HAP-1 (cell line): ENCODE measurements at regions not wholly inside any gene's neighbourhood (a gene's known extent, or its start where the extent isn't known, plus 50 kb on each side); places are given as distances from the start of the nearest gene placed in this dataset.

Experiments used
- DNase-seq, 2 experiments: peaks; one replicate each; pipeline ENCODE4 v3.0.0-alpha.2; 2016 to 2020; ENCODE audit warnings: low spot score in 2 of 2
- H3K27me3 ChIP-seq: fragments of 250-450 bp; sonication (Bioruptor Pico); 2 replicates; pipeline ENCODE4 v1.5.1; 2020; ENCODE audit warnings: low read depth, mild to moderate bottlenecking, moderate library complexity
- H3K36me3 ChIP-seq: fragments of 250-450 bp; sonication (Bioruptor Pico); replicated peaks from 2 replicates; pipeline ENCODE4 v1.5.1; 2020; ENCODE audit warnings: mild to moderate bottlenecking
- H3K4me1 ChIP-seq: fragments of 250-450 bp; sonication (Bioruptor Pico); 2 replicates; pipeline ENCODE4 v1.5.1; 2020; ENCODE audit warnings: mild to moderate bottlenecking
- H3K4me3 ChIP-seq: fragments of 250-450 bp; sonication (Bioruptor Pico); 2 replicates; pipeline ENCODE4 v1.5.1; 2020; ENCODE audit warnings: mild to moderate bottlenecking, moderate library complexity
- H3K9me3 ChIP-seq: fragments of 250-450 bp; sonication (Bioruptor Pico); 2 replicates; pipeline ENCODE4 v1.5.1; 2020; ENCODE audit warnings: mild to moderate bottlenecking, moderate library complexity
- in situ Hi-C: fragments of 300-500 bp; cut with MboI; formaldehyde crosslinking; loops from 3 replicates; pipeline ENCODE4 v1.14.3; 2020; ENCODE audit warnings: low sequenced_read_pairs, inconsistent platforms, mixed read lengths

DNA sequence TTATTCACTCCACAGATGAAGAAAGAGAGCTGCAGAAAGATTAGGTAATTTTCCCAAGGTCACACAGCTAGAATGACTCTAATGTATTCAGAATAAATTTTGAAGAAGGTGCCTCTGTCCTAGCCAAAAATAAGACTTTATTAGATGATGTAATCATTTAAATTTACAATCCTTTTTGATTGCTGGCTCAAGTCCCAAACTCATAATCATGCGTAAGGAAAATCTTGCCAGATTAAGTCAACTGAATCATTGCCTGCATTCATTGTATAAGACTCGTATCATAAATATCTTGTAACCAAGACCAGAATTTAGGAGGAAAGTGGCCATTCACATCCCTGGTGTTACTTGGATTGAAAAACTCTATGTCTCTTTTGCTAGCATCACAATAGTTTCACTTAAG is 53.1 kb upstream of the STK39 start:
- Histone ChIP-seq H3K9me3 (no peaks in the 10 kb centered on the region), H3K27me3 (no peaks in the 10 kb centered on the region), H3K4me3 (no peak overlapping the region), H3K4me1 (no peaks in the 10 kb centered on the region), H3K36me3 (no peaks in the 10 kb centered on the region)
- DNase-seq: no peak
- in situ Hi-C loops: no loop called here

DNA sequence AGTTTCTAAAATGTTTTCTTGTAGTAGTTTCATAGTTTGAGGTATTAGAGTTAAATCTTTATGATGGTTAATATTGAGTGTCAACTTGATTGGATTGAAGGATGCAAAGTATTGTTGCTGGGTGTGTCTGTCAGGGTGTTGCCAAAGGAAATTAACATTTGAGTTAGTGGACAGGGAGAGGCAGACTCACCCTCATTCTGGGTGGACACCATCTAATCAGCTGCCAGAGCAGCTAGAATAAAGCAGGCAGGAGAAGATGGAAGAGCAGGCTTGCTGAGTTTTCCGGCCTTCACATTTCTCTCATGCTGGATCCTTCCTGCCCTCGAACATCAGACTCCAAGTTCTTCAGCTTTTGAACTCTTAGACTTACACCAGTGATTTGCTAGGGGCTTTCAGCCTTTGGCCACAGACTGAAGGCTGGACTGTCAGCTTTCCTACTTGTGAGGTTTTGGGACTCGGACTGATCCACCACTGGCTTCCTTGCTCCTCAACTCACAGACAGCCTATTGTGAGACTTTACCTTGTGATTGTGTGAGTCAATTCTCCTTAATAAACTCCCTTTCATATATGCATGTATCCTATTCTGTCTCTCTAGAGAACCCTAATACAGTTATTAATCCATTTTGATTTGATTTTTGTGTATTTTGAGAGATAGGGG is 56.8 kb upstream of the STK39 start:
- Histone ChIP-seq H3K9me3 (peaks cover 7% of the 10 kb centered on the region), H3K4me3 (no peak overlapping the region), H3K36me3 (no peaks in the 10 kb centered on the region; the same call in 1 of the 2 replicates), H3K4me1 (no peaks in the 10 kb centered on the region), H3K27me3 (no peaks in the 10 kb centered on the region)
- in situ Hi-C loops: no loop called here
- DNase-seq: no peak

DNA sequence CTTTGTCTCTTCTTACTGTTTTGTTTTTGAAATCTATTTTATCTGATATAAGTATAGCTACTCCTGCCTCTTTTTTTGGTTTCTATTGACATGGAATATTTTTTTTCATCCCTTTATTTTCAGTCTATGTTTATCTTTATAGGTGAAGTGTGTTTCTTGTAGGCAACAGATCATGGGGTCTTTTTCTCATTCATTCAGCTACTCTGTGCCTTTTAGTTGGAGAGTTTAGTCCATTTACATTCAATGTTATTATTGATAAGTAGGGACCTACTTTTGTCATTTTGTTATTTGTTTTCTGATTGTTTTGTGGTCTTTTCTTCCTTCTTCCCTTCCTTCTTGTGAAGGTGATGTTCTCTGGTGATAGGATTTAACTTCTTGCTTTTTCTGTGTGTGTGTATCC is 60.0 kb upstream of the STK39 start:
- DNase-seq: no peak
- Histone ChIP-seq H3K27me3 (no peaks in the 10 kb centered on the region), H3K36me3 (no peaks in the 10 kb centered on the region; the same call in 1 of the 2 replicates), H3K4me3 (no peak overlapping the region), H3K9me3 (peaks cover 7% of the 10 kb centered on the region), H3K4me1 (no peaks in the 10 kb centered on the region)
- in situ Hi-C loops: no loop called here

DNA sequence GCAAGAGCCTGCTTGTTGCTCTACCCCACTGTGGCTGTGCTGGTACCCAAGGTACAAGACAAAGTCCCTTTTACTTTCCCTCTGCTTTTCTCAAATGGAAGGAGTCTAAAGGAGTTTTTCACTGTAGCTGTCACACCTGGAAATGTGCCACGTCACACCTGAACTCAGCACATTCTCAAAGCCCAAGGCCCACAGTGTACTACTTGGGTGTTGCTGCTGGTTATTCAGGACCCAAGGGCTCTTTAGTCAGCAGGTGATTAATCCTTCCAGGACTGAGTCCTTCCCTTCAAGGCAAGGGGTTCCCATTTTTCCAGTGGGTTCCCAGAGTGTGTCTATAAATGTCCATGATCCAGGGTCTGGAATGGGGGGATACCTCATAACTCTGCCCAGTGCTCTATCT is 63.2 kb upstream of the STK39 start:
- H3K4me1 ChIP-seq: no peaks in the 10 kb centered on the region
- no peaks in the 10 kb centered on the region for H3K27me3 ChIP-seq
- no peak overlapping the region for H3K4me3 ChIP-seq
- H3K9me3 ChIP-seq: peaks cover 6% of the 10 kb centered on the region
- in situ Hi-C loops: no loop called here
- no peak for DNase-seq
- H3K36me3 ChIP-seq: no peaks in the 10 kb centered on the region; the same call in 1 of the 2 replicates

DNA sequence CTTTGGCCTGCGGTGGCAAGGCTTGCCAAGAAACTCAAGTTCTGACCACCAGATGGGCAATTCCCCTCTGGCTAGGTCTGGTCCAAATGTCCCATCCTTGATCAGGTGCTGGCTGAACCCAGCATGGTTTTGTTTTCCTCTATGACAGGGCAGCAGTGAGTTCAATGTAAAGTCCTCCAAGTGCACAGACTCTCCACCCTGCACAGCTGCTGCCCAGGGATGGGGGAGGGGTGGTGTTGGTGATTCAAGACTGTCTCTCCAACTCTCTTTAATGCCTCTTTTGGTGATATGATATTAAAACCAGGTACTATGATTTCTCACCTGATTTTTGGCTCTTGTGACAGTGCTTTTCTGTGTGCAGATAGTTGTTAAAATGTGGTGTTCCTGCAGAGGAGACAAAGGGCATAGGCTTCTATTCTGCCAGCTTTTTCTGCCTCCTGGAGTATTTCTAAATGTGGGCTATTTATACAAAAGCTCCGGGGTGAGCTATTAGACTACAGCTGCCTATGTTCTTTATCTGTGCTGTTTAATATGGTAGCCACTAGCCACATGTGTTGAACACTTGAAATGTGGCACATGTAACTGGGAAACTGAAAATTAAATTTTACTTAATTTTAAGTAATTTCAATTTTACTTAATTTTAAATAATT is 64.0 kb upstream of the STK39 start:
- Histone ChIP-seq H3K4me3 (no peak overlapping the region), H3K27me3 (no peaks in the 10 kb centered on the region), H3K9me3 (peaks cover 4% of the 10 kb centered on the region), H3K4me1 (no peaks in the 10 kb centered on the region), H3K36me3 (no peaks in the 10 kb centered on the region; the same call in 1 of the 2 replicates)
- in situ Hi-C loops: no loop called here
- no peak for DNase-seq

DNA sequence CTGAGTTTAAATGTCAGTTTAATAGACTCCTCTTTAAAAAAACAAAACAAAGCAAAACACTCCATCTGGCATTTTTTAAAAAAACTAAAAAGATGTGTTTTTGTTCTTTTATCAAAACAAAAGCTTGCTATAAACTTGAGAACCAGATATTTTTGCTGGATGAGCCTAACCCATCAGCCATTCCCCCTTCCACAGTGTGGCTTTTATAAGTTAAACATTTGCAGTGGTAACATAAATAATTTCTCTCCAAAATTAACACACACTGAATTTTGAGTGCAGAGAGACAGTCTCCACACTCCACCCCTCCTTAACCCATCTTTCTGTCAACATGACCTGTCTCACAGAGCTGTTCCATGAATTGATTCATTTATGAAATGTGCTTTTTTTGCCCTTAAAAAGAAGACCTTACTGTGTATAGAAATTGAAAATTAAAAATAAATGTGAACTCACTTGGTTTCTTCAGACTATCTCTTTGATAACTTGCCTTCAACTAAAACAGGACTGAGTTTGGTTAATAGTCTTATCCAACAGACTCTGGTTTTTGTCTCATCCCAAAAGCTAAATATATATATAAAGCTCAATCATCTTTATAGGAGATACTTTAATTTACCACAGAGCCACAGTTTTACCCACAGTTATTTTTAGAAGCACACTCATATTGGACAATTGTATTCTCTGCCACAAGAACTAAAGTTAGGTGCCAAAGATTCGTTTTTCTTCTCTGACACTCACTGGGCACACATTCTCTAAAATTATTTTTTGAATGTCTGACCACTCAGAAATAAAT is 64.8 kb upstream of the STK39 start:
- DNase-seq: no peak
- in situ Hi-C loops: no loop called here
- H3K4me3 ChIP-seq: no peak overlapping the region
- no peaks in the 10 kb centered on the region for H3K4me1 ChIP-seq
- no peaks in the 10 kb centered on the region for H3K9me3 ChIP-seq
- H3K36me3 ChIP-seq: no peaks in the 10 kb centered on the region; the same call in 1 of the 2 replicates
- no peaks in the 10 kb centered on the region for H3K27me3 ChIP-seq

DNA sequence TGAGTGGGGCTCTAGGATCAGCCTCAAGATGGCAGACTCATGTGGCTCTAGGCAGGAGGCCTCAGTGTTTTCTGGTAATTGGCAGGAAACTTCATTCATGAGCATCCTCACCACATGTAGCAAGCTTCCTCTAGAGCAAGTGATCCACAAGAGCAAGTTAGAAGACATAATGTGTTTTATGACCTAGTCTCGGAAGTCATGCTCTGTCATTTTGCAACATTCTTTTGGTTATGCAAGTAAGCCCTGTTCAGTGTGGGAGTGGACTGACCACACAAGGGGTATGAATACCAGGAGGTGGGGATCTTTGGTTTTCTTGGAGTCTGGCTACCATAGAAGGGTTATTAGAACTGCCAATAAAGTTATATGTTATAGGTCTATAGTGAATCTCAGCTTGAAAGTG is 66.8 kb upstream of the STK39 start:
- no peaks in the 10 kb centered on the region for H3K27me3 ChIP-seq
- H3K9me3 ChIP-seq: no peaks in the 10 kb centered on the region
- no peak overlapping the region for H3K4me3 ChIP-seq
- no peaks in the 10 kb centered on the region for H3K36me3 ChIP-seq
- DNase-seq: no peak
- in situ Hi-C loops: no loop called here
- no peaks in the 10 kb centered on the region for H3K4me1 ChIP-seq

DNA sequence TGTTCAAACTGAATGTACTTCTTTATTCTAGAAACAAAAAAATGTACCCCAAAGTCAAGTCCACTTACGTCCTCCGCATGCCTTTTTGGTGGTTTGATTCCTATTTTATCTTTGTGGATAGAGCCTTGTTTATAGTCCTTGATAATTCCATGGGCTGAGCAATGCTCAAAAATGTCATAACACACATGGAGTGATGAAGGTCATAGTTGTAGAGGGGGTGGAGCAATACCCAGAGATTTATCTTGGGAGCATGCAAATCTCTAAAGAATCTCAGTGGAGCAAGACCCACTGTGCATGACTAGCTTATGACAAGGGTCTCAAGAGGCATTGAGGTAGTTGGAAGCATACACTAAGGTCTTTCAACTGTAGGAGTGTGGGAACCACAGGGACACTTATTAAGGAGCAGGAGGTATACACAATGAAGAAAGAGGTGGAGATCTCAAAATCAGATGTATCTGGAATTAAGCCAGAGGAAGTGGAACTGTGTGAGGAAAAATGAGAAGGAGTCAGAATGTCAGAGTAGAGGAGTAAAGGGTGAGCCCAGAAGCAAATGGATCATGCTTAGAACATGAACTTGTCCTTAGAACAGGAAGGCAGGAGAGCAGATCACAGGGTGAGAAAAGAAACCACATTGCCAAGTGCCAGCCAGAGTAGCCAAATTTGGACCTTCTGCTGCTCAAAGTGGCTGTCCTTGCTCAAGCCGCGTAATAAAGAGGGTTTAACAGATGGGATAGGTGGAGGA is 68.1 kb upstream of the STK39 start:
- Histone ChIP-seq H3K36me3 (no peaks in the 10 kb centered on the region), H3K4me3 (no peak overlapping the region), H3K27me3 (no peaks in the 10 kb centered on the region), H3K9me3 (no peaks in the 10 kb centered on the region), H3K4me1 (no peaks in the 10 kb centered on the region)
- in situ Hi-C loops: no loop called here
- DNase-seq: no peak

DNA sequence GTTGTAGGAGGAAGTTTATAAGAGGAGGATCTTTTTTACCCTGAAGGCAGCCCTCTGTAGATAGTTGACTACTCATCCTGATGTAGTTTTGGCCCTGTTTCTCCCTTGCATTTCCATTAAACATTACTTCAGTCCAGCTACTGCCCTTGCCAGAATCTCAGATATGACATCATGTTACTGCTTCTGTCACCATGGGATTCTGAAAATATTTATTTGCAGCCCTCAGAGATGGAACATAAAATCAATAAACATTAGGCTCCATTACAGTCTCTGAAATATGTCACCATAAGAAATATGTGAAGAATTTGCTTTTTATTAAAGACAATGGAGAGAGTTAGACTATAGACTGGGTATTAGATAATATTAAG is 68.7 kb upstream of the STK39 start:
- DNase-seq: no peak
- H3K36me3 ChIP-seq: no peaks in the 10 kb centered on the region
- H3K9me3 ChIP-seq: no peaks in the 10 kb centered on the region
- in situ Hi-C loops: no loop called here
- no peaks in the 10 kb centered on the region for H3K4me1 ChIP-seq
- H3K27me3 ChIP-seq: no peaks in the 10 kb centered on the region
- H3K4me3 ChIP-seq: no peak overlapping the region

DNA sequence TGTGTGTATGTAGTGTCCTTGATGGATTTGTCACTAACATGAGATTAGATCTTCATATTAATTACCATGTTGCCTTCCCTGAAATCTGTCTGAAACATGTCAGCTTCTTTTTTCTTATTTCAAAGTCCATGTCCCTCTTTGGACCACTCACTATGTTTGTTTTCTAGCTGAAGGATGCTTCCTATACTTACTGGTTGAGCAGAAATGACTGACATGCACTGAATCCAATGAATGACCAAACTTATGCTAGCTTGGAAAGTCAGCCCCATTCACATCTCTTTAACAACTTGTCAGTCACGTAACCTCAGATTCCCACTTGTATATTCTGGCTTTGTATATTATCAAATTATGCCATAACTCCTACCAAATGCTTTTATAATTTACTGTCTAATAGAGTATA is 69.9 kb upstream of the STK39 start:
- in situ Hi-C loops: no loop called here
- H3K36me3 ChIP-seq: no peaks in the 10 kb centered on the region
- DNase-seq: no peak
- no peaks in the 10 kb centered on the region for H3K4me1 ChIP-seq
- no peaks in the 10 kb centered on the region for H3K27me3 ChIP-seq
- H3K9me3 ChIP-seq: no peaks in the 10 kb centered on the region
- no peak overlapping the region for H3K4me3 ChIP-seq

DNA sequence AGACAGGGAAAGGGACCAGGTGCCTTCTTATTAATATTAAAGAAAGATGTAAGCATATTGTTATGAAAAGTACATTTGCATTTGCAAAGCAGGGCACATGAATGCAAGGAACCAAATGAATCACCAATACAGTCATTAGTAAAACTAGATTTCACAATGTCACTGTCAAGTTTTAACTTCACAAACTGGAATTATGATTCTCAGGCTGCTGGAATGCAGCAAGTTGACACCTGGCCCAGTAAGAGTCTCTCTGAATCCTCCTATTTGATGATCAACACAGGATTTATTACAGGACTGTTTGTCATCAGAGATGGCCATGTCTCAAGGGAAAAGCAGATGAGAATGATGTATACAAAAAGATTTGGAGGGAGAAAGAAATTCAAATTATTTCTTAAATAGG is 72.9 kb upstream of the STK39 start:
- Histone ChIP-seq H3K4me1 (no peaks in the 10 kb centered on the region), H3K27me3 (no peaks in the 10 kb centered on the region), H3K4me3 (no peak overlapping the region), H3K36me3 (no peaks in the 10 kb centered on the region), H3K9me3 (no peaks in the 10 kb centered on the region)
- no peak for DNase-seq
- in situ Hi-C loops: no loop called here

DNA sequence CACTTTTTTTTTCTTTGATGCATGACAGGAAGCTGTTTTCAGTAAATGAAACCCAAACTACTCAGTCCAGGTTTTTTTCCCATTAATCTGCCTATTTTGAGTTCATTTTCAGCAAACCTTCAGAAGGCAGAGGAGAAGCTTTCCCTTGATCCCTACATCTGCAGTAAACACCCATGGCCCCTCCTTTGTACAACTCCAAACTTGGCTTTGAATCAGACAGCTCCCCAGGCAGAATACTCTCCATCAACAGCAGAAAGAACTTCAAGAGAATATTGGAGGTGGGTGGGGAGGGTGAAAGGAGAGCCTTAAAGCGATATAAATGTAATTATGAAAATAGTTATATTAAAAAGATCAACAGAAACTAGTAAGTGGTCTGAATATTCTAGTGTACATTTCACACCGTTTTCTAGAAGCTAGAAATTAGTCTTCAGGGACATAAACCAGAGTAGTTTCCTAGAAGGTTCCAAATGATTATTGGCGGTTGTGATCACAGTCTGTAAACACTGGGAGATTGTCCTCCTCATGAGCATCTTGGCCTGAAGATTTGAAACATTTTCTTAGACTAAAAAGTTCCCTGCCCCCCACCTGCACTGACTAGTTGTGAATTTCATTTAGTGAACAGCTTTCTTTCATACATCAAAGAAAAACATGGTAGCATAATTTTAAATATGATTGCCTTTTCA is 75.1 kb upstream of the STK39 start:
- DNase-seq: no peak
- Histone ChIP-seq H3K27me3 (no peaks in the 10 kb centered on the region), H3K4me3 (no peak overlapping the region), H3K9me3 (no peaks in the 10 kb centered on the region), H3K36me3 (no peaks in the 10 kb centered on the region), H3K4me1 (no peaks in the 10 kb centered on the region)
- in situ Hi-C loops: no loop called here

DNA sequence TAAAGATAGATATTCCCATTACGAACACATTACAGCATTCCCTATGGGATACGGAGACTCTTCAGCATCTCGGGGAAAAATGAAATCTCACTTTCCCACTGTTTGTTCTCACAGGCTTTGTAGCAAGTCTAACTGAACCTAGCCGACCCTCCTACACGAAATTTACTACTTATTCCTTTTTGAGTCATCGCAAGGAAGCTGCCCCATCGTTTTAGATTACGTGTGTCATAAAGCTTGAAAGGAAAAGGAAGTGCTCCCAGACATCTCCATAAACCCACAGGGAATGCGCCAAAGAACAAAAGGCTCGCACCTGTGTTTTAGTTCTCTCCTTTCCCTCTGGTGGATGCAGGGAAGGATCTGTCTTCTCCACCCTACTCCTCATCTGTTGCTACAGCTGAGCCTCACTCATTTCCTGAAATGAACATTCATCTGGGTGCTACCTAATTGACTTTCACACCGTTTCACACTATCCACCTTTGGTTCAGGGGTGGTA is 76.2 kb upstream of the STK39 start:
- no peaks in the 10 kb centered on the region for H3K36me3 ChIP-seq
- H3K27me3 ChIP-seq: no peaks in the 10 kb centered on the region
- no peaks in the 10 kb centered on the region for H3K4me1 ChIP-seq
- in situ Hi-C loops: no loop called here
- H3K4me3 ChIP-seq: no peak overlapping the region
- DNase-seq: no peak
- H3K9me3 ChIP-seq: no peaks in the 10 kb centered on the region
